AG04449 (cell line): ENCODE measurements at regions not wholly inside any gene's neighbourhood (a gene's known extent, or its start where the extent isn't known, plus 50 kb on each side); places are given as distances from the start of the nearest gene placed in this dataset.

Experiments used
- CTCF ChIA-PET: fragments of 350-600 bp; formaldehyde crosslinking; extraction: SDS; loops from one replicate; lab custom pipeline; 2021; ENCODE audit warnings: antibody characterized with exemption; lab: Yijun Ruan, JAX
- POLR2A ChIA-PET: fragments of 400-600, 350-600 bp; formaldehyde crosslinking; extraction: SDS; loops from one replicate; lab custom pipeline; 2020; ENCODE audit warnings: antibody characterized with exemption, inconsistent platforms; lab: Yijun Ruan, JAX
- DNase-seq: peaks from one replicate; pipeline ENCODE4 v3.0.0-alpha.2; 2010; ENCODE audit warnings: low read depth, low spot score
- H3K4me3 ChIP-seq: 2 replicates; pipeline ENCODE4 v1.5.1; 2011; ENCODE audit warnings: low read depth, mild to moderate bottlenecking, control low read depth, low read length
- TF ChIP-seq, protein P1 (sequence below): IDR thresholded peaks from one replicate; pipeline ENCODE4 v1.5.1; 2011; ENCODE audit warnings: mild to moderate bottlenecking, moderate library complexity, low read length, control low read depth, inconsistent platforms; ENCODE audit not compliant: insufficient read depth; ENCODE audit errors: missing control alignments

DNA sequence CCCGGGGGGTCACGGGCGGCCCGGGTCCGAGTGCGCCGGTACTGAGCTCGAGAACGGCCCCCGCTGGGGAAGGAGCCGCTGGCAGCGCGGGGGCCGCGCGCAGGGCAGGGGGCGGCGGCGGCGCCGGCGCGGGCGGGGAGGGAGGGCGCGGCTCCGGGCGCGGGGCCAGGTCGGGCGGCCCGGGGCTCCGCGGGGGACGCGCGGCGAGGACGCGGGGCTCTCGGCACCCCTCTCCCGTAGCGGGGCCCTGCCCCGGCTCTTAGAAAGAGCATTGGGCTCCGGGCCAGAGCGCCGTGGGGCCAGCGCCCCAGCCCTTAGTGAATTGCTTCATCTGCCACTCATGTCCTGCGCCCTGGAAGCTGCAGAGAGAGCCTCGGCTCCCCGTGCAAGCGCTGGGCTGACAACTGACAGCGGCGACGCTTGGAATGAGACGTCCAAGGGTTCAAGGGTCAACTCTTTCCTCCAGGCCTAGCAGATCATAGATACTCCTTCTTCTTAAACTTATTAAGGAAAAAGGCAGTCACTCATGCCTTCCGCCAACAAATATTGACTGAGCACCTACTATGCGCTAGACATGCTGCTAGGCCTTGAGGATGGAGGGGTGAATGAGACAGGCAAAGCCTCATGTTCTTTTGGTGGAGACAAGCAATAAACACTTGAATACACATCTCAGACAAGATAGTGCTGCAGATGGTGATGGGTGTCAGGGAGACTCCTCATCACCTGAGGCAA is 140.8 kb downstream of the SMAD6 start:
- no peak for DNase-seq
- TF ChIP-seq, protein P1, sequence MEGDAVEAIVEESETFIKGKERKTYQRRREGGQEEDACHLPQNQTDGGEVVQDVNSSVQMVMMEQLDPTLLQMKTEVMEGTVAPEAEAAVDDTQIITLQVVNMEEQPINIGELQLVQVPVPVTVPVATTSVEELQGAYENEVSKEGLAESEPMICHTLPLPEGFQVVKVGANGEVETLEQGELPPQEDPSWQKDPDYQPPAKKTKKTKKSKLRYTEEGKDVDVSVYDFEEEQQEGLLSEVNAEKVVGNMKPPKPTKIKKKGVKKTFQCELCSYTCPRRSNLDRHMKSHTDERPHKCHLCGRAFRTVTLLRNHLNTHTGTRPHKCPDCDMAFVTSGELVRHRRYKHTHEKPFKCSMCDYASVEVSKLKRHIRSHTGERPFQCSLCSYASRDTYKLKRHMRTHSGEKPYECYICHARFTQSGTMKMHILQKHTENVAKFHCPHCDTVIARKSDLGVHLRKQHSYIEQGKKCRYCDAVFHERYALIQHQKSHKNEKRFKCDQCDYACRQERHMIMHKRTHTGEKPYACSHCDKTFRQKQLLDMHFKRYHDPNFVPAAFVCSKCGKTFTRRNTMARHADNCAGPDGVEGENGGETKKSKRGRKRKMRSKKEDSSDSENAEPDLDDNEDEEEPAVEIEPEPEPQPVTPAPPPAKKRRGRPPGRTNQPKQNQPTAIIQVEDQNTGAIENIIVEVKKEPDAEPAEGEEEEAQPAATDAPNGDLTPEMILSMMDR, result no peak
- CTCF ChIA-PET, result interaction anchor here (1.1 to 3.7 kb wide), 7 partner anchors 9 to 224 kb away, joined by 3 to 33 read pairs (median 4); no protein-coding TSS in a partner anchor
- peak overlapping the region; percentile 58 for H3K4me3 ChIP-seq
- POLR2A ChIA-PET, result interaction anchor here (1.1 to 1.5 kb wide), 3 partner anchors 9 to 20 kb away, joined by 3 to 7 read pairs (median 3); no protein-coding TSS in a partner anchor

DNA sequence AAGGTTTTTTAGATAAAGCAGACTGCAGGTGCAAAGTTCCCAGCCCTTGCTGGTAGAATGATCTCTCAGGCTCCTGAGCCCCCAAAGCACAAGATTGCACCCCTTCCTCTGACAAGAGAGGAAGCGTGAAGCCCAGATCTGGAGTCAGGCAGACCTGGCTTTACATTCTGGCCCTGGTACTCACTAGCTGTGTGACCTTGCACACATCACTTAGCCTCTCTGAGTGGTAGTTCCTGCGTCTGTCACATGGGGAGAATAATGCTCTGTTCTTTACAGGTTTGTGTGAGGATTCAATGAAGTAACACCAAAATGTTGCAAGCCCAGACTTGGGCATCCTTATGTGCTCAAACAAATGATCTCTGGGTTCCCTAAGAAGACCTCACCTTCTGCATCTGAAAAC is 141.5 kb downstream of the SMAD6 start:
- TF ChIP-seq, protein P1, result no peak
- H3K4me3 ChIP-seq, result no peak overlapping the region
- DNase-seq, result no peak
- ChIA-PET POLR2A (interaction anchor here (1.1 kb wide), 1 partner anchor 8 kb away, joined by 3 read pairs; no protein-coding TSS in a partner anchor), CTCF (interaction anchor here (0.9 to 3.7 kb wide), 10 partner anchors 9 to 225 kb away, joined by 3 to 33 read pairs (median 4); no protein-coding TSS in a partner anchor)

DNA sequence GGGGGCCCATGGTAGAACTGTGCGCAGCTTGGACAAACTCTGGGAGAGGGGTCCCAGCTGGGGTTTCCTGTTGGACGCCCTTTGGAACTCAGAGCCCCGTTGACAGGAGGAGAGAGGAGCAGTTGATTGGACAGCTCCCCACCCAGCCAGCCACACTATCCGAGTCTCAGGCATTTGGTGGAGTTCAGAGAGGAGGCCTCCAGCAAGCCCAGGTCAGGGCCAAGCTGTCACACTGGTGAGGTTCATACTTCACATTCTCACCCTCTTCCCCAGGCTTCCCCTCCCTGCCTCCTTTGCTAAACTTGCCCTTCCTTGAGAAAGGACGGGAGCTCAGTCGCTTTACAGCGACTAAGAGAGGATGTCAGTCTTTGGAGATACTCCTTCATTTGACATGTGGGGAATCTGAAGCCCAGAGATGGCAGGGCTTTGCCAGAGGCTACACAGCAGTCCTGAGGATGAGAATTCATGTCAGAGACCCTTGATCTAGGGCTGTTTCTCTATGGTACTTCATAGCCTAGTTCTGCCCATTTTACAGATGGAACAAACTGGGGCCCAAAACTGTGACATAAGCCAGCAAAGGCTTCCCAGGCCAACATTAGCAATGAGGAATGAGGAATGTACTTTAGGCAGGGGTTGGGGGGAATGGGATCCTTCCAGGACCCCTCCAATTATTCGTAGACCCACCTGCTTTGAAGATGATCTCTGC is 142.2 kb downstream of the SMAD6 start:
- DNase-seq, result no peak
- no peak overlapping the region for H3K4me3 ChIP-seq
- ChIA-PET POLR2A (interaction anchor here (0.6 kb wide), 1 partner anchor 1314 kb away, joined by 4 read pairs; no protein-coding TSS in a partner anchor), CTCF (interaction anchor here (0.6 to 3.7 kb wide), 14 partner anchors 8 to 241 kb away, joined by 3 to 33 read pairs (median 4); no protein-coding TSS in a partner anchor)
- TF ChIP-seq, protein P1, result no peak

DNA sequence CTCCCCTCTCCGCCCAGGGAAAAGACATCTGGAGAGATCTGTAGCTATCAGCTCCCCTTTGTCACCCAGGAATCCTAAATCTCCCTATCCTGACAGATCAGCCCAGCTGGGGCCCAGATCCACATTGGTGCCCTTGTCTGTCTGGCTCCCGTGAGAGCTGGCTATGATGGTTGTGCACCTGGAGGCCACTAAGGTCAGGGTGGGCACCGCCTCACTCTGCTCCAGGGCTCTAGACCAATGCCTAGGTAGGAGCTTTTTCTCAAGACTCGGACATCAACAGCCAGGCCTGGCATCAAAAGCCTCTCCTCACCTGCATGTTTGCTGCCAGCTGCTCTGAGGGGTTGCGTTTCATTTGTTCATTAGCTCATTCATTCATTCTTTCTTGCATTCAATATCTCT is 142.7 kb downstream of the SMAD6 start:
- H3K4me3 ChIP-seq, result no peak overlapping the region
- TF ChIP-seq, protein P1, result no peak
- DNase-seq, result no peak
- ChIA-PET CTCF (interaction anchor here (0.6 to 9.7 kb wide), 12 partner anchors 8 to 241 kb away, joined by 3 to 192 read pairs (median 7); no protein-coding TSS in a partner anchor), POLR2A (interaction anchor here (0.6 to 0.7 kb wide), 2 partner anchors 143 to 1315 kb away, joined by 4 read pairs; no protein-coding TSS in a partner anchor)

DNA sequence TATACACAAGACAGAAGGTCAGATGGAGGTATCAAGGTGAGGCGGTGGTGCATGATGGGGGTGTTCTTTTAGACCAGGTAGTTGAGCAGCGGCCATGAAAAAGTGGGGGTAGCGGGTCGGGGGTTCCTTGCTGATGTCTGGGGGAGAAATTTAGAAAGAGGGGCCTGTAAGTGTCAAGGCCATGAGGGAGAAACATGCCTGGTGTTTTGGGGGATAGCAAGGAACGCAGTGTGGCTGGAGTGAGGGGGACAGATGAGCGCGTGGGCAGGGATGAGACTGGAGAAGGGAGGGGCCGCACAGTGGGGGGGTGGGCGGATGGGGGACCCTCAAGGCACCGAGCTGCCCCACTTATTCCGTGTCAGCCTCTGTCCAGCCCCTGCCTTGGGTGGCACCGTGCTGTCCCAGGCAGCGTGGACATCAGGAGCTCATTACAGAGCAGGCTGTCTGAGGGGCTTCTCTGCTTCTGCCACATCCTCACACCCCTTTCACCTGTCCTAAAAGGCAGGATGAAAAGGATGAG is 143.3 kb downstream of the SMAD6 start:
- no peak for DNase-seq
- TF ChIP-seq, protein P1, result no peak
- CTCF ChIA-PET, result interaction anchor here (0.6 to 9.7 kb wide), 12 partner anchors 7 to 242 kb away, joined by 3 to 192 read pairs (median 4); no protein-coding TSS in a partner anchor
- H3K4me3 ChIP-seq, result no peak overlapping the region
- POLR2A ChIA-PET, result interaction anchor here (0.6 to 0.7 kb wide), 2 partner anchors 144 to 1315 kb away, joined by 4 read pairs; no protein-coding TSS in a partner anchor
